ENCODE measurements at regions not wholly inside any gene's neighbourhood (a gene's known extent, or its start where the extent isn't known, plus 50 kb on each side); places are given as distances from the start of the nearest gene placed in this dataset.

- H3K4me1 ChIP-seq (ENCODE audit: insufficient read depth, low read length): no peaks in the 10 kb centered on the region
- no peak overlapping the region for H2AFZ ChIP-seq (ENCODE audit: low read length)
- FAIRE-seq (no peak), DNase-seq (ENCODE audit: low spot score) (no peak), ATAC-seq (no peak)
- H3K36me3 ChIP-seq (replicated peaks in 1 of 2; ENCODE audit: control insufficient read depth in 1 of 2, insufficient read depth in 2 of 2, low read length in 2 of 2): no peaks in the 10 kb centered on the region
- H3K4me3 ChIP-seq (replicated peaks in 1 of 3; ENCODE audit: insufficient read depth in 1 of 3, low read depth in 2 of 3, low read length in 3 of 3): no peak overlapping the region
- no peaks in the 10 kb centered on the region for H4K20me1 ChIP-seq (ENCODE audit: insufficient read depth, low read length)
- H3K9me3 ChIP-seq (ENCODE audit: low read length): peaks cover 31% of the 10 kb centered on the region
- TF ChIP-seq NR2F2 (IDR thresholded peaks at IDR 0.05; ENCODE audit: borderline replicate concordance, low read depth): no peak
- no peak for TF ChIP-seq CEBPG (CRISPR knock-in tag; IDR thresholded peaks at IDR 0.05)
- TF ChIP-seq ZNF205 (CRISPR knock-in tag; IDR thresholded peaks at IDR 0.05): no peak
- TF ChIP-seq KMT2A (CRISPR knock-in tag; IDR thresholded peaks at IDR 0.05): no peak
- TF ChIP-seq EEA1 (CRISPR knock-in tag; IDR thresholded peaks at IDR 0.05; ENCODE audit: borderline replicate concordance): no peak
- TF ChIP-seq RFXAP (CRISPR knock-in tag; IDR thresholded peaks at IDR 0.05; ENCODE audit: borderline replicate concordance): no peak
- TF ChIP-seq ZNF382 (CRISPR knock-in tag; IDR thresholded peaks at IDR 0.05; ENCODE audit: borderline replicate concordance): no peak
- ChIA-PET POLR2A (no interaction called here), CTCF (ENCODE audit: low intra/inter-chr PET ratio, low total read pairs) (no interaction called here)
- no peak overlapping the region for H3K27ac ChIP-seq (ENCODE audit: extremely low read length, insufficient read depth, low read length)
- no peaks in the 10 kb centered on the region for H3K27me3 ChIP-seq (ENCODE audit: control insufficient read depth in 1 of 2, insufficient read depth in 2 of 2, low read length in 2 of 2)
- 7% methylated on average over 2 of the region's 2 CpGs for WGBS (ENCODE audit: low lambda C conversion rate)
- no peaks in the 10 kb centered on the region for H3K79me2 ChIP-seq (ENCODE audit: insufficient read depth, low read length)
- H3K4me2 ChIP-seq (ENCODE audit: low read depth, low read length): no peak overlapping the region
- intact Hi-C loops (cut with micrococcal nuclease; ENCODE audit: unreplicated experiment) (no loop called here), in situ Hi-C loops (cut with HindIII; ENCODE audit: extremely low pct_ligation_motif_present, low pct_unique_long_range_greater_than_20kb) (no loop called here)
- no peak overlapping the region for H3K9ac ChIP-seq (ENCODE audit: insufficient read depth, low read depth, low read length)
- no TSS peak for BruUV-seq (replicated peaks)
These were observed 399.9 kb downstream of the RAB28 start for GRCh38 chr4:13084210-13084609.

DNA sequence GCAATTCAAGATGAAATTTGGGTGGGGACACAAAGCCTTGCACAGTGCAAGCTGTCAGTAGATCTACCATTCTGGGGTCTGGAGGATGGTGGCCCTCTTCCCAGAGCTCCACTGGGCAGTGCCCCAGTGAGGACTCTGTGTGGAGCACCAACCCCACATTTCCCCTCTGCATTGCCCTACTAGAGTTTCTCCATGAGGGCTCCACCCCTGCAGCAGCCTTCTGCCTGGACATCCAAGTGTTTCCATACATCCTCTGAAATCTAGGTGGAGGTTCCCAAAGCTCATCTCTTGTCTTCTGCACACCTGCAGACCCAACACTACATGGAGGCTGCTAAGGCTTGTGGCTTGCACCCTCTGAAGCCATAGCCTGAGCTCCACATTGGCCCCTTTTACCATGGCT, 402.3 kb downstream of the RAB28 start:
- ChIA-PET POLR2A (no interaction called here), CTCF (ENCODE audit: low intra/inter-chr PET ratio, low total read pairs) (no interaction called here)
- in situ Hi-C loops (cut with HindIII; ENCODE audit: extremely low pct_ligation_motif_present, low pct_unique_long_range_greater_than_20kb) (no loop called here), intact Hi-C loops (cut with micrococcal nuclease; ENCODE audit: unreplicated experiment) (no loop called here)
- Histone ChIP-seq H3K9me3 (ENCODE audit: low read length) (peaks cover 31% of the 10 kb centered on the region), H2AFZ (ENCODE audit: low read length) (no peak overlapping the region), H3K79me2 (ENCODE audit: insufficient read depth, low read length) (no peaks in the 10 kb centered on the region), H4K20me1 (ENCODE audit: insufficient read depth, low read length) (no peaks in the 10 kb centered on the region), H3K4me3 (replicated peaks in 1 of 3; ENCODE audit: insufficient read depth in 1 of 3, low read depth in 2 of 3, low read length in 3 of 3) (no peak overlapping the region), H3K4me1 (ENCODE audit: insufficient read depth, low read length) (peaks cover 6% of the 10 kb centered on the region), H3K36me3 (replicated peaks in 1 of 2; ENCODE audit: control insufficient read depth in 1 of 2, insufficient read depth in 2 of 2, low read length in 2 of 2) (no peaks in the 10 kb centered on the region), H3K27me3 (ENCODE audit: control insufficient read depth in 1 of 2, insufficient read depth in 2 of 2, low read length in 2 of 2) (no peaks in the 10 kb centered on the region), H3K9ac (ENCODE audit: insufficient read depth, low read depth, low read length) (no peak overlapping the region), H3K4me2 (ENCODE audit: low read depth, low read length) (no peak overlapping the region), H3K27ac (ENCODE audit: extremely low read length, insufficient read depth, low read length) (no peak overlapping the region)
- no TSS peak for BruUV-seq (replicated peaks)
- DNase-seq (ENCODE audit: low spot score) (no peak), ATAC-seq (no peak), FAIRE-seq (no peak)
- TF ChIP-seq, protein P1, sequence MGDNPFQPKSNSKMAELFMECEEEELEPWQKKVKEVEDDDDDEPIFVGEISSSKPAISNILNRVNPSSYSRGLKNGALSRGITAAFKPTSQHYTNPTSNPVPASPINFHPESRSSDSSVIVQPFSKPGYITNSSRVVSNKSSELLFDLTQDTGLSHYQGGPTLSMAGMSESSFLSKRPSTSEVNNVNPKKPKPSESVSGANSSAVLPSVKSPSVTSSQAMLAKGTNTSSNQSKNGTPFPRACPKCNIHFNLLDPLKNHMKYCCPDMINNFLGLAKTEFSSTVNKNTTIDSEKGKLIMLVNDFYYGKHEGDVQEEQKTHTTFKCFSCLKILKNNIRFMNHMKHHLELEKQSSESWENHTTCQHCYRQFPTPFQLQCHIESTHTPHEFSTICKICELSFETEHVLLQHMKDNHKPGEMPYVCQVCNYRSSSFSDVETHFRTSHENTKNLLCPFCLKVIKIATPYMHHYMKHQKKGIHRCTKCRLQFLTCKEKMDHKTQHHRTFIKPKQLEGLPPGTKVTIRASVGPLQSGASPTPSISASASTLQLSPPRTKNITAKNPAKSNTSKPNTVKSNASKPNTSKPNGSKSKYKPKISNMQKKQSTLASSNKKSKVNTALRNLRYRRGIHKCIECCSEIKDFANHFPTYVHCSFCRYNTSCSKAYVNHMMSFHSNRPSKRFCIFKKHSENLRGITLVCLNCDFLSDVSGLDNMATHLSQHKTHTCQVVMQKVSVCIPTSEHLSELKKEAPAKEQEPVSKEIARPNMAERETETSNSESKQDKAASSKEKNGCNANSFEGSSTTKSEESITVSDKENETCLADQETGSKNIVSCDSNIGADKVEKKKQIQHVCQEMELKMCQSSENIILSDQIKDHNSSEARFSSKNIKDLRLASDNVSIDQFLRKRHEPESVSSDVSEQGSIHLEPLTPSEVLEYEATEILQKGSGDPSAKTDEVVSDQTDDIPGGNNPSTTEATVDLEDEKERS (CRISPR knock-in tag; IDR thresholded peaks at IDR 0.05): 0 out of 2 replicates have a peak, but pooled peaks have one; percentile 50
- TF ChIP-seq, protein P2, sequence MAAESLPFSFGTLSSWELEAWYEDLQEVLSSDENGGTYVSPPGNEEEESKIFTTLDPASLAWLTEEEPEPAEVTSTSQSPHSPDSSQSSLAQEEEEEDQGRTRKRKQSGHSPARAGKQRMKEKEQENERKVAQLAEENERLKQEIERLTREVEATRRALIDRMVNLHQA (CRISPR knock-in tag; IDR thresholded peaks at IDR 0.05): no peak

Measured in HepG2 (cell line).